DND-41 (cell line): ENCODE measurements at regions not wholly inside any gene's neighbourhood (a gene's known extent, or its start where the extent isn't known, plus 50 kb on each side); places are given as distances from the start of the nearest gene placed in this dataset.

Experiments
- CTCF ChIP-seq: IDR thresholded peaks from 2 replicates; pipeline ENCODE4 v1.5.1; 2012; ENCODE audit warnings: borderline replicate concordance, low read length, moderate library complexity, mild to moderate bottlenecking; ENCODE audit not compliant: poor library complexity, severe bottlenecking; ENCODE audit errors: extremely low read depth
- EZH2 ChIP-seq: IDR thresholded peaks from 3 replicates; pipeline ENCODE4 v1.6.1; 2012; ENCODE audit warnings: borderline replicate concordance, low read depth, mild to moderate bottlenecking, moderate library complexity, low read length, inconsistent platforms; ENCODE audit not compliant: severe bottlenecking

- no peak for TF ChIP-seq CTCF
- TF ChIP-seq EZH2, result no peak
Measured at GRCh38 chr6:163662604-163663225, 248.2 kb downstream of the QKI start.
